Stomach (tissue), 4 donors: ENCODE measurements at regions not wholly inside any gene's neighbourhood (a gene's known extent, or its start where the extent isn't known, plus 50 kb on each side); places are given as distances from the start of the nearest gene placed in this dataset.

Experiments
- EP300 ChIP-seq: sonication (generic); formaldehyde crosslinking; IDR thresholded peaks from one replicate; pipeline ENCODE4 v1.6.1; 2017; ENCODE audit warnings: antibody characterized with exemption
- POLR2A ChIP-seq, 4 donors: fragments of 450-650 bp; IDR thresholded peaks; one replicate each; pipeline ENCODE4 v1.6.1; 2016; ENCODE audit warnings: antibody characterized with exemption in 4 of 4, control low read depth in 2 of 4, mild to moderate bottlenecking in 1 of 4, moderate library complexity in 1 of 4
- POLR2AphosphoS5 ChIP-seq, 3 donors: sonication (generic); formaldehyde crosslinking; IDR thresholded peaks; one replicate each; pipeline ENCODE4 v1.6.1; 2016; ENCODE audit warnings: antibody characterized with exemption in 3 of 3
- TF ChIP-seq, protein P1 (sequence below), 7 experiments: fragments of 450-650 bp in 4 of 7; fragments of 200-600 bp in 3 of 7; sonication (generic) in 3 of 7; IDR thresholded peaks; one replicate each; pipeline ENCODE4 v1.5.1; 2016 to 2019; ENCODE audit warnings: antibody characterized with exemption in 7 of 7, control low read depth in 2 of 7, mild to moderate bottlenecking in 1 of 7

DNA sequence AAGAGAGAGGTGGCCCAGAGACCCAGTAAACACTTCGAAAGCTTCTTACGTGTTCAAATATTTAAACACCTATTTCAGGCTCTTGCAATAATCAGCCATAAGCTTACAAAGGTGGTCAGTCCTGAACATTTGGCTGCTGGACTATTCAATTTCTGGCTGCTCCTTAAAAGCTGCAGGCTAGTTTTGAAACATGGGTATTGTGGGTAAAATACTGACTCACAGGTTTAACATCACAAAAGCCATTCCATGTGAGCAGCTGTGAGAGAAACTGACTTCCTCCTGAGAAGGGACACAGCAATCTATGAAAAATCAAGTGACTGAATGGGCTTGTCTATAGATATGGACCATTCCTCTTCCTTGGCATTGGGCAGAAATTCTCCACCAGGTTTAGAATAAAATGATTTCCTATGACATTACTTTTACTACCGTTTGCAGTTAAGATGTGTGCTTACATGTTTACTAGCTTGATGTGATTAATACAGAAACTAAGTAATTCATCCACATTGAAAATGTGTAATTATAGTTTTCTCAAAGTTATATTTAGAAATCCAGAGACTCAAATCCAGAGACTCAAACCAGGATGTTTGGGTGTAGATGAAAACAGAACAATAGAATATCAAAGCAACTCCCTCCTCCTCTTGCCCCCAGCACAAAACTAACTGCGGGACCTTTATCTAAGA lies 252.3 kb downstream of the GATA3 start:
- TF ChIP-seq, protein P1, sequence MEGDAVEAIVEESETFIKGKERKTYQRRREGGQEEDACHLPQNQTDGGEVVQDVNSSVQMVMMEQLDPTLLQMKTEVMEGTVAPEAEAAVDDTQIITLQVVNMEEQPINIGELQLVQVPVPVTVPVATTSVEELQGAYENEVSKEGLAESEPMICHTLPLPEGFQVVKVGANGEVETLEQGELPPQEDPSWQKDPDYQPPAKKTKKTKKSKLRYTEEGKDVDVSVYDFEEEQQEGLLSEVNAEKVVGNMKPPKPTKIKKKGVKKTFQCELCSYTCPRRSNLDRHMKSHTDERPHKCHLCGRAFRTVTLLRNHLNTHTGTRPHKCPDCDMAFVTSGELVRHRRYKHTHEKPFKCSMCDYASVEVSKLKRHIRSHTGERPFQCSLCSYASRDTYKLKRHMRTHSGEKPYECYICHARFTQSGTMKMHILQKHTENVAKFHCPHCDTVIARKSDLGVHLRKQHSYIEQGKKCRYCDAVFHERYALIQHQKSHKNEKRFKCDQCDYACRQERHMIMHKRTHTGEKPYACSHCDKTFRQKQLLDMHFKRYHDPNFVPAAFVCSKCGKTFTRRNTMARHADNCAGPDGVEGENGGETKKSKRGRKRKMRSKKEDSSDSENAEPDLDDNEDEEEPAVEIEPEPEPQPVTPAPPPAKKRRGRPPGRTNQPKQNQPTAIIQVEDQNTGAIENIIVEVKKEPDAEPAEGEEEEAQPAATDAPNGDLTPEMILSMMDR (IDR thresholded peaks at IDR 0.05) = no peak
- TF ChIP-seq POLR2A (IDR thresholded peaks at IDR 0.05) (no peak), POLR2AphosphoS5 (IDR thresholded peaks at IDR 0.05) (no peak), EP300 (no peak)
